ENCODE measurements at regions not wholly inside any gene's neighbourhood (a gene's known extent, or its start where the extent isn't known, plus 50 kb on each side); places are given as distances from the start of the nearest gene placed in this dataset.
"Not testable (repeated sequence)": the region's sequence is repeated elsewhere in the genome, so short reads cannot be mapped to it uniquely, and the experiment has no call there.

- no peak for DNase-seq
Measured at GRCh38 chr6:47407300-47408281, 70.0 kb upstream of the CD2AP start.

- peak in 1 of 2 experiments; percentile 34 for DNase-seq
Measured at GRCh38 chr6:47413752-47414422, 63.7 kb upstream of the CD2AP start.

- DNase-seq = peak in 1 of 2 experiments; percentile 2
Measured at GRCh38 chr6:47414423-47415167, 63.0 kb upstream of the CD2AP start.

GRCh38 chr6:47416396-47417345 is 60.9 kb upstream of the CD2AP start:
- DNase-seq = no peak

GRCh38 chr6:47419621-47420020 is 58.0 kb upstream of the CD2AP start:
- DNase-seq = no peak

GRCh38 chr6:47420394-47421371 is 56.9 kb upstream of the CD2AP start:
- no peak for DNase-seq

GRCh38 chr6:47423079-47423478 is 54.5 kb upstream of the CD2AP start:
- DNase-seq = no peak

GRCh38 chr6:47424436-47424836 is 53.2 kb upstream of the CD2AP start:
- no peak for DNase-seq

- not testable (repeated sequence) for DNase-seq
Measured at GRCh38 chr6:47425724-47426123, 51.9 kb upstream of the CD2AP start.

- DNase-seq = no peak
Measured at GRCh38 chr6:47426524-47427302, 50.9 kb upstream of the CD2AP start.

GRCh38 chr6:47427680-47428079 is 49.9 kb upstream of the CD2AP start:
- no peak for DNase-seq

Data from stimulated activated CD4-positive, alpha-beta T cell treated with anti-CD3 and anti-CD28 coated beads, Interleukin-4, amount 100 ng/mL, for 4 hours (primary cell).